AG10803 (cell line): ENCODE measurements at regions not wholly inside any gene's neighbourhood (a gene's known extent, or its start where the extent isn't known, plus 50 kb on each side); places are given as distances from the start of the nearest gene placed in this dataset.

Source experiments
- DNase-seq: peaks from one replicate; pipeline ENCODE4 v3.0.0; 2010; ENCODE audit warnings: low read depth
- H3K4me3 ChIP-seq: 2 replicates; pipeline ENCODE4 v1.5.1; 2011; ENCODE audit warnings: mild to moderate bottlenecking, low read length, control low read depth
- CTCF ChIP-seq: conservative IDR thresholded peaks from 2 replicates; pipeline ENCODE4 v1.5.1; 2011; ENCODE audit warnings: mild to moderate bottlenecking, low read length, control low read depth, inconsistent platforms

- no peak overlapping the region for H3K4me3 ChIP-seq
- no peak for TF ChIP-seq CTCF
- DNase-seq = no peak
Observed at GRCh38 chr20:11230999-11231398, 557.2 kb upstream of the JAG1 start.

GRCh38 chr20:11231742-11232648 is 558.2 kb upstream of the JAG1 start:
- no peak for TF ChIP-seq CTCF
- no peak overlapping the region for H3K4me3 ChIP-seq
- DNase-seq = no peak

GRCh38 chr20:11232896-11233295 is 559.1 kb upstream of the JAG1 start:
- TF ChIP-seq CTCF = no peak
- no peak overlapping the region for H3K4me3 ChIP-seq
- no peak for DNase-seq

GRCh38 chr20:11234181-11234580 is 560.4 kb upstream of the JAG1 start:
- no peak for DNase-seq
- no peak for TF ChIP-seq CTCF
- H3K4me3 ChIP-seq = no peak overlapping the region

- H3K4me3 ChIP-seq = no peak overlapping the region
- DNase-seq = no peak
- no peak for TF ChIP-seq CTCF
Observed at GRCh38 chr20:11234608-11235007, 560.8 kb upstream of the JAG1 start.

- DNase-seq = peak; percentile 72
- H3K4me3 ChIP-seq = no peak overlapping the region
- TF ChIP-seq CTCF = no peak
Observed at GRCh38 chr20:11235058-11235457, 561.3 kb upstream of the JAG1 start.

GRCh38 chr20:11242320-11242719 is 568.5 kb upstream of the JAG1 start:
- no peak for TF ChIP-seq CTCF
- H3K4me3 ChIP-seq = no peak overlapping the region
- DNase-seq = no peak
